Activated gamma-delta T cell treated with Interleukin-2 at 50 U/mL for 16 hours (primary cell): ENCODE measurements at regions not wholly inside any gene's neighbourhood (a gene's known extent, or its start where the extent isn't known, plus 50 kb on each side); places are given as distances from the start of the nearest gene placed in this dataset.
"Not testable (repeated sequence)": the region's sequence is repeated elsewhere in the genome, so short reads cannot be mapped to it uniquely, and the experiment has no call there.

Source experiments
- DNase-seq: peaks from one replicate; pipeline ENCODE4 v3.0.0-alpha.2; 2020

GRCh38 chrX:40362291-40362690 lies 218.5 kb upstream of the ATP6AP2 start:
- not testable (repeated sequence) for DNase-seq

- DNase-seq = no peak
Measured at GRCh38 chrX:40360557-40360956, 220.2 kb upstream of the ATP6AP2 start.

GRCh38 chrX:40359593-40359992 lies 221.2 kb upstream of the ATP6AP2 start:
- no peak for DNase-seq

GRCh38 chrX:40358994-40359393 lies 221.8 kb upstream of the ATP6AP2 start:
- no peak for DNase-seq

- no peak for DNase-seq
Measured at GRCh38 chrX:40349251-40349650, 231.5 kb upstream of the ATP6AP2 start.

- DNase-seq = no peak
Measured at GRCh38 chrX:40346379-40346778, 234.4 kb upstream of the ATP6AP2 start.

- no peak for DNase-seq
Measured at GRCh38 chrX:40343319-40343718, 237.5 kb upstream of the ATP6AP2 start.

GRCh38 chrX:40340116-40340515 lies 240.7 kb upstream of the ATP6AP2 start:
- DNase-seq = no peak

- no peak for DNase-seq
Measured at GRCh38 chrX:40333344-40333743, 235.6 kb upstream of the BCOR start.

GRCh38 chrX:40331762-40332161 lies 234.0 kb upstream of the BCOR start:
- no peak for DNase-seq

GRCh38 chrX:40331353-40331752 lies 233.6 kb upstream of the BCOR start:
- DNase-seq = no peak

- DNase-seq = no peak
Measured at GRCh38 chrX:40329616-40330015, 231.9 kb upstream of the BCOR start.

- DNase-seq = no peak
Measured at GRCh38 chrX:40327085-40327484, 229.3 kb upstream of the BCOR start.

- DNase-seq = no peak
Measured at GRCh38 chrX:40326186-40326965, 228.6 kb upstream of the BCOR start.

- DNase-seq = no peak
Measured at GRCh38 chrX:40325161-40325560, 227.4 kb upstream of the BCOR start.

- DNase-seq = no peak
Measured at GRCh38 chrX:40323977-40324376, 226.2 kb upstream of the BCOR start.

GRCh38 chrX:40320819-40321218 lies 223.1 kb upstream of the BCOR start:
- no peak for DNase-seq

- DNase-seq = no peak
Measured at GRCh38 chrX:40318801-40319200, 221.0 kb upstream of the BCOR start.

- DNase-seq = no peak
Measured at GRCh38 chrX:40318076-40318475, 220.3 kb upstream of the BCOR start.

GRCh38 chrX:40316502-40316901 lies 218.7 kb upstream of the BCOR start:
- DNase-seq = no peak

- DNase-seq = no peak
Measured at GRCh38 chrX:40314070-40314469, 216.3 kb upstream of the BCOR start.

- no peak for DNase-seq
Measured at GRCh38 chrX:40313269-40313668, 215.5 kb upstream of the BCOR start.

GRCh38 chrX:40310447-40310846 lies 212.7 kb upstream of the BCOR start:
- no peak for DNase-seq

- no peak for DNase-seq
Measured at GRCh38 chrX:40310016-40310415, 212.3 kb upstream of the BCOR start.

- DNase-seq = no peak
Measured at GRCh38 chrX:40307871-40308270, 210.1 kb upstream of the BCOR start.
